SIG-M5 treated with dmso at 0.1 percent for 504 hours (cell line): ENCODE measurements at regions not wholly inside any gene's neighbourhood (a gene's known extent, or its start where the extent isn't known, plus 50 kb on each side); places are given as distances from the start of the nearest gene placed in this dataset.
"Not testable (repeated sequence)": the region's sequence is repeated elsewhere in the genome, so short reads cannot be mapped to it uniquely, and the experiment has no call there.

Experiments
- DNase-seq: peaks from one replicate; lab custom pipeline; 2025; ENCODE audit not compliant: unreplicated experiment; lab: John Stamatoyannopoulos, UW

DNA sequence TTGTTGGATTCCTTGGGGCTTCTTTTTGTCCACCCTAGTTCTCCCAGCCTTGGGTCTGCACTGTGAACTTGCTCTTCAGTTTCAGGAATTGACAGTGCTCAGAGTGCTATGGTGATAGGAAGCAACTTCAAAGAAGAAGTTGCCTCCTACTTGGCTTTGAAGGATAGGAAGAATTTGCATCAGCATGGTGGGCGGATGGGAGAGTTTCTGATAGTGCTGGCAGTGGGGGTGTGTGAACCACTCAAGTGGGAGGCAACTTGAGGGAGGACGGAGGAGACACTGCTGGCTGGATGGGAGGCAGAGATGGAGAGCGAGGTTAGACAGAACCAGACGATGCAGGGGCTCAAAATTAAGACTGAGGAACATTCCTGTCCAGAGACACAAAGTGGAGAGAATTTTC is 164.4 kb upstream of the SKOR2 start:
- DNase-seq = no peak

DNA sequence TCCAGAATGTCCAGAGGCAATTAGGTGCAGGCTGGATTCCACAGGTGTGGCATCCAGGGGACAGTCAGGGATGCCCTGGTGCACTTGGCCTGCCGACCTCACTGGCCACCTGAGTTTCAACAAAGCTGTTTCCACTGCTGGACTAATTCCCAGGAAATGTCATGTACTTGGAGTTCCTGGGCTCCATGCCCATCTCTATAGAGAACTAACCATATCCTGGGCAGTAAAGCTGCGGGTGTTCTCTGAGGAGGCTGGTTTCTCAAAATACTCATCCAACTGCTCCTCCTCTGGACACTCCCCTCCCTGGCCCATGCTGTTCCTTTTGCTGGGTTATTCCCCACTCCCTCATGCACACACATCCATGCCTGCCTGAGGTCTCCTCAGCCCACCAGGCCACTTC is 161.9 kb upstream of the SKOR2 start:
- no peak for DNase-seq

DNA sequence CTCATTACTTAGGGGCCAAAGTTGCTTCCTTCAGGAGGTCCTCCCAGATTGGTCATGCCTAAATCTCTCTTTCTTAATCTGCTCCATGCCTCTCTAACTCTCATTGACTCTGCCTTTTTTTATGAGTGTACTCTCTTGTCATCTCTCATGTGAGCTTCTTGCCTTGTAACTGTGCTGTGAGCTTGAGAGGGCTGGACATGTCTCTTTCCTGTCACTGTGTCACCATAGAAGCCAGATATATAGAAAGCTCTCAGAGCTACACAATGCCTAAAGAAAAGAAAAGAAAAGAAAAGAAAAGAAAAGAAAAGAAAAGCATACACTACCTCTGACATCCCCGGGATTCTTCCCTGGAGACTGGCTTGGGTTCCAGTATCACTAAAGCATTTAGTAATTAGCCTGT is 161.5 kb upstream of the SKOR2 start:
- no peak for DNase-seq

DNA sequence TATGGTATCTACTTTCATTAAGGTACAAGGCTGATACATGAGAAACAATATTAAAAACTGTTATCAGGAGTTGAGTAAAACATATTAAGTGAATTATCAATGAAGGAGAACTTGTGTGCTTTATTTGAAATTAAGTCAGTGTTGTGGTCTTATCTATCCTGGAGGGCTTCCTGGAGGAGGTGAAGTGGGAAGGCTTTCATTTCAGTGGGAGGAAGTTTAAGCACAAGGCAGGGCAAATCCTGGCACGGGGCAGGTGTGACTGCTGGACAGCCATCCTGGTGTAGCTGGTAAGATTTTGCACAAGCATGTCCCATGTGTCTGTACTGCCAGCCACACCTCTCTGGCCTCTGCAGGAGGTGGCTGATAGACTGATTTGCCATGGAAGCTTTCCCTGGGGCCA is 159.7 kb upstream of the SKOR2 start:
- DNase-seq = no peak

DNA sequence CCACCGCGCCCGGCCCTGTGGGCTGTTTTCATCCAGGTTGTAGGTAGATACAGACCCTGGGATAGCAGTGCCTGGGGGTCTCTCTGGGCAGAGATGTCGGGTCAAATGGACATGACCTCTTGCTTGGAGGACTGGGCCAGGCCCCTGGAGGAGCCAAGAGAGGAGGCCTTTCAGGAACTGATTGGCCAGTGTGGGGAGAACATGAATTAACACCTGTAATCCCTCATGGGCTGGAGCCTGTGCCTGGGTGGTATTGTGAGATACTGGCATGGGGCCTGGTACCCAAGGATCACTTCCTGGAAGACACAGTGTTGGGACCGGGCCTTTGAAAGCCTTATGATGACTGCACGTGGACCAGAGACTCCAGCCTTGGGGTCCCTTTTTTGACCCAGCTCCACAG is 158.7 kb upstream of the SKOR2 start:
- DNase-seq = no peak

DNA sequence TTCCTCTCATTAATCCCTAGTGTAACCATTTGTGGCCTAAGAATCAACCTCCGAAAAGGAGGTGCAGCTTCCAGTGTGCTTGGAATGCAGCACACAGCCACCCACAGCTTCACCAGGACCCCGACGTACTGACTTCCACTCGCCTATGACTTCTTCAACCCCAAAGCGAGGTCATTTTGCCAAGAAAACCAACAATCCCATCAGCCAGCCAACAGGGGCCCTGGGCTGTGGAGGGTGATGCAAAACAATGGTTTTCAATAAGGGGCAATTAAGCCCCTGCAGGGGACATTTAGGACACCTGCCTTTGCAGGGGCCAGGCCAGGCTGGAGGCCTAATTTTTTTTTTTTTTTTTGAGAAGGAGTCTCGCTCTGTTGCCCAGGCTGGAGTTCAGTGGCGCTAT is 158.1 kb upstream of the SKOR2 start:
- no peak for DNase-seq

DNA sequence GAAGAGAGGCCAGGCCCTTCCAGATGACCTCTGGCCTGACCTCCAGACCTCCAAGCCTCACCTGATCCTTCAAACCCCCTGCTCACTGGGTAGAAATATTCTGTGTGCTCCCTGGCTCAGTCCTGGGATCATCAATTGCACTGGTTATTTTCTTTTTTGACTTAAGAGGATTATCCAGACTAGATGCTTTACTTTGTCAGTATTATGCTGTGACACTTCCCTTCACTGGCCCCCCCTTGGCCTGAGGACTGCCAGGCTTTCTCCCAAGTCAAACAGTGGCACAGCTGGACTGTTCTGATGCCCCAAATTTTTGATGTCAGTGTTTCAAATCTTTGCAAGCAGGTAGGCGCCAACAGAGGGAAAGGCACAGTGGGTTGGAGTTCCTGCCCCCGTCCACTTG is 156.3 kb upstream of the SKOR2 start:
- DNase-seq = no peak

DNA sequence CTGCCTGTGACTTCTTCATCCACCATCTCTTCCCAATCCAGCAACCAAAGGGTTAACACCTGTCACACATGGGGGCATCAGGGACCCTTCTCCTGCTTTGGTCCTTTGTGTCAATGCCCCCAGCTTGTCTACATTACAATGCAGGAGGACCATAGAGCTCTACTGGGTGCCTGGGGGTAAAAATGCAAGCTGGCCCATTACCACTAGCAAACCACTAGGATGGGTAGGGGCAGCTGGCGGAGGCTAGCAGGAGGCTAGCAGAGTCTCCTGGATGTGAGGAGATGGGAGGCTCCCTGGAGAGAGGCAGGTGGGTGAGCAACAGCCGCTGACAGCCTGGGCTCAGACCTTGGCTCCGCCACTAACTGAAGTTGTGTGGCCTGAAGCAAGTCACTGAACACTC is 153.4 kb upstream of the SKOR2 start:
- DNase-seq = no peak

DNA sequence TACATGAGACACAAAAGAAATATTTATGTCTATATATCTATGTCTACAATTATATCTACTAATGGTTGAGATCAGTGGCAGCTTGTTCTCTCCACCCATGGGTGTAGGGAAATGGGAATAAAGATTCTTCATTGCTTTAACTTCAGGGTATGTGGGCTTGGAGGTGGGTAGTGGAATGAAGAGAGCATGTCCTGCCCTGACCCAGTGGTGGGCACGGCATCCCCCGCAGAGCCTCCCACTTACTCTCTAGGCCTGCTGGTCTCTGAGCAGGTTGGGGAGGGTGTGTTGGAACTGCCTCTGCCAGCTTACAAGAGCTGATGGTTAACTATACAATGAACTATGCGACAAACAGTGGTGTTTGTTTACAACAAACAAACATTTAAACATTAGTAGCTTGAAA is 152.5 kb upstream of the SKOR2 start:
- no peak for DNase-seq

DNA sequence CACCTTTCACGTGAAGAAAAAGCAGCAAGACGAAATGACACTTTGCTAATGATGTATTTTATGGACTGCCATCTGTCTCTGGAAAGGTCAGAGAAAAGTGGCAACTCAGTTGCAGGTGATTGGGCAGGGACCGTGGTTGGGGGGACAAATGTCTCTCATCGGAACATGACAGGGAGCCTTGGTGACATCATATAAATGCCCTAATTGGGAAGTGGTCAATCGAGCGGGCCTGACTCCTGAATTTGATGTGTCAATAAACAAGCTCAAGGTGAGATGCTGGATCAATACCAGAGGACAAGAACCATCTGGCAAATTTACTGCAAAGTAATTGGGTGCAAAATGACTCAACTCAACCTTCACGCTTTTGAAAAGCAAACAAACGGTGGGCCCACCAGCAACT is 151.9 kb upstream of the SKOR2 start:
- DNase-seq = no peak

DNA sequence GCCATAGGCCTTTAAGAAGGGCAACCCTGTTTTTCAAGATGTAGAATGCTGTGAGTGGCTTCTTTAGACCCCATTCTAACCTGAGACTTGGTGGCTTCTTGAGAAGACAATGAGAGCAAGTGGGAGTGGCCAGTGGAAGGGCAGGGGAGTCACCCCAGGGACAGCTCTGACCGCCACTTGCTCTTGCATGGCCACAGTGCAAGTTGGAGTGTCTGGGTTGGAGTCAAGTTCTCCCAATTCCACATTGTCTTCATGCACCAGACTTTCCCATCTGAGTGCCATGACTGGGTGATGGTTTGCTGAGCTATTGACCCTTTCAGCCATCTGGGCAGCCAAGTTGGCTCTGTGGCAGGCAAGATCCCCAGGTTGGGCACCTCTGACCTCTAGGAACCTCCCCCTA is 148.0 kb upstream of the SKOR2 start:
- no peak for DNase-seq

DNA sequence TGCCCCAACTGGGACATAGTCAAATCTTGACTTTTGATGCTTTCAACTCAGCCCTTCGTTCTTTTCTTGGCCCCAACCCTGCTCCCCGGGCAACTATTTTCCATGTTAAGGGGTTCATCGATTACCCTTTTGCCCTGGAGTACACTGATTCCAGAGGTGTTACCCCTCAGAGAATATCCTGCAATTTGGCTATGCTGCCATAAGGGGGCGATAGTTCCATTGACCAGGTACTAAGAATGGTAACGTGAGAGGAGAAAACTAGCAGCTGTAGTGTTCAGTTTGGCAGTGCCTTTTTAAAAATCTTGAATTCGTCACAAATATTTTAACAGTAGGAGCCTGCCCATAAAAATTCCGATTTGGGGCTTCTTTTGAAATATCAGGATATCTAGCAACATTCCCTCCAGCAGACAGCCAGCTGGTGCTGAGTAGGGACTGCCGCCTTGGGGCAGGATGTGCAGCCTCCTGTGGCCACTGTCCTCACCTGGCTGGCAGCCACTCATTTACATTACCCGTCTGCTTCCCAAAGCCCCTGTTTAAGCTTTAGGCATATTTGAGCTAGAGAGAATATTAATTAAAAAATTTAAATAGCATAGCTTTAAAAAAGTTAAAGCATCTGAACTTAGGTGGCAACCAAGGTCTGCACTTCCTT is 146.3 kb upstream of the SKOR2 start:
- DNase-seq = no peak

DNA sequence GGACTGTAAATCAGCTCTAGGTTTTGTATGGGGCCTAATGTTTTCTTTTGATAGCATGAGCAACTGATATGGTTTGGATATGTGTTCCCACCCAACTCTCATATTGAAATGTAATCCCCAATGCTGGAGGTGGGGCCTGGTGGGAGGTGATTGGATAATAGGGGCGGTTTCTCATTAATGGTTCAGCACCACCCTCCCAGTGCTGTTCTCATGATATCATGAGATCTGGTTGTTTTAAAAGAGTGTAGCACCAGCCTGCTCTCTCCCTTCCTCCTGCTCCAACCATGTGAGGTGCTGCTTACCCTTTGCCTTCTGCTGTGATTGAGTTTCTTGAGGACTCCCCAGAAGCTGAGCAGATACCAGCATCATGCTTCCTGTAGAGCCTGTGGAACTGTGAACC is 140.2 kb upstream of the SKOR2 start:
- DNase-seq = no peak

DNA sequence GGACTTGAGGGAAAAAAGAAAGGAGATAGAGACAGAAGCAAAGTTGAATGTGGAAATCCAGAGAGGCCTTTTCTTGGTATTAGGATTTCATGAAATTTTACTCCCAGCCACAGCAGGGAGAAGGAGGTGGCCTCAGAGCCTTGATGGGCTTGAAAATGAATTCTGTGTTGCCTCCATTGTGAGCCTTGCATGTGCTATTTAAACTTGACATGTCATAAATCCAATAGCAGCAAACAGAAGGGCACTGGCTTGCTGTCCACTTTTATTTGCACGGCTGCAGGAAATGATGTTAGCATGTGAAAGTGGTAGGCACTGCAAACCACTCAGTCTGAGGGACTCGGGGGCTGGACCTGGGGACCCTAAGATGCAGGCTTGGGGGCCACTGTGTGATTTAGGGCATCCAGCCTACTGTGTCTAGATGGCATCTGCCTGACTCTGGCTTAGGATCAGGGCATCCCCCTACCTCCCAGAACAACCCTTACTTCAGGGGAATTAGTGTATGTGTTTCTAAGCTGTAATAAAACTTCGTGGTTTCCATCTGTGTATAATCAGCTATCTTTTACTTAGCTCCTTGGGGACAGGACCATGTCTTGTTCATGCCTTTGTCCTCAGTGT is 139.1 kb upstream of the SKOR2 start:
- DNase-seq = no peak

DNA sequence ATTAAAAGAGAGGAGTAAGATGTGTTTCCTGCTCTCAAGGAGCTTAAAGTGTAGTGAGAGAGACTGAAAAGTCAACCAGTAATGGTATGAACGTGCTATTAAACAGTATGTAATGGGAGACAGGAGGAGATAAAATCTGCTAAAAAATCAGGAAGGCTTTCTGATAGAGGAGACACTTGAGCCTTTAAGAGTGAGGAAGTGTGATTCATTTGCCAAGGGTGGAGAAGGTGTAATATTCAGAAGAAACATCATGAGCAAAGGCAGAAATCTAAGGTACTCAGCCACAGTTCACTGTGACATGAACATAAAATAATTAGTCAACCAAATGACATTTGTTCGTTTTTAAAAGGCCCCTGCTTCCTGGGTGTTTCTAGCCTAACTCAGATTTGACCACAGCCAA is 137.8 kb upstream of the SKOR2 start:
- no peak for DNase-seq

DNA sequence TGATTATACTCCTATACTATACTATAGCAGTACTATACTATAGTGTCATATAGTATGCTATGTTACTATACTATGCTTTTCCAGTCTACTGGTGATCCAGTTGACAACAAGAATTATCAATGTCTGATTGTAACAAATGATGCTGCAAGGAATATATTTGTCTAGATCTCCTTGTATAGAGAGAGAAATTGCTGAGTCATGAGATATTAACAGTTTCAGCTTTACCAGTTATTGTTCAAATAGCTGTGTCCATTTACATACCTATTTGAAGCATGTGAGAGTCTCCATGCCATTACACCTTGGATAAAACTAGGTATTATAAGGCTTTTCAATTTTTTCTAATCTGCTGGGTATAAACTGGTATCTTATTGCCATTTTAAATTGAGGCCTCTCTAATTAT is 136.4 kb upstream of the SKOR2 start:
- no peak for DNase-seq

DNA sequence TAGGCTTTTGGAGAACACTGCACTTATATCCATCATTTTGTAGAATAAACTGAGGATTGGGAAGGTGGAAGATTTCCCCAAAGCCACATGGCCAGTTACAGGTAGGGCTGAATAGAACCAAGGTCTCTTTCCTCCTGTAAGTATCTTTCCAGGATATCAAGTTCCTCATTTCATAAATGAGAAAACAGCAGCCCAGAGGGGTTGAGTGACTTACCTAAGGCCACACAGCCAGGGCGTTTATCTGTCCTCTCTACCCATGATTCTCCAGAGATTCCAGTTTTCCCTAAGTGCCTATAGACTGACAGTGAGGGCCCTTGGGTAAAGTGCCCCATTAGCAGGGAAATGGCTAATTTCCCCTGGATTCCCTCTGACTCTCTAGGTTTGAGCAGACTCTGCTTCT is 132.3 kb upstream of the SKOR2 start:
- DNase-seq = no peak

DNA sequence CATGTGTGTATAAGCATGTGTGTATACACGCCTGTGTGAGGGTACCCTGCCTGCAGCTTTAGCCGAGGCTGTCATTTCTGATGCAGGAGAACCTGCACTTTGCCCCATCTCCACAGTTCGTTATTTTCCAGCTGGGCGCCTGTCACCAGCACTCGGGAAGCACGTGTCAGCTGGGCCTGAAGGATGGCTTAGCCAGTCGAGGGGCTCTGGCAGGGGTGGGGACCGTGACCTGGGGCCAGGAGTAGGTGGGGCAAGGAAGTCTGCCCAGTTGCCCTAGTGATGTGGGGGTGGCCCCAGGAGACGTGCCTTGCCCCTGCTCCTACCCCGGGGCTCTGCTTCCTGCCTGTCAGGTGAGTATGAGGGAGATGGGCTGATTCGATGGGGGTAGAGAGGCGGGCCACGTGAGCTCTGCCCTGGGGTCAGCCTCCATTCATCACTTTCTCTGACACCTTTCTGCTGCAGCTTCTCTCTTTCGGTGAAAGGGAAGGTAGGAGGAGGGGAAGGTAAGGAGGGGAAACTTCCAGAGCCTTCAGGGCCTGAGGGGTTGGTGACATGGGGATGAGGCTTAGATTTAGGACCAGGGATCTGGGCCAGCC is 130.6 kb upstream of the SKOR2 start:
- no peak for DNase-seq

DNA sequence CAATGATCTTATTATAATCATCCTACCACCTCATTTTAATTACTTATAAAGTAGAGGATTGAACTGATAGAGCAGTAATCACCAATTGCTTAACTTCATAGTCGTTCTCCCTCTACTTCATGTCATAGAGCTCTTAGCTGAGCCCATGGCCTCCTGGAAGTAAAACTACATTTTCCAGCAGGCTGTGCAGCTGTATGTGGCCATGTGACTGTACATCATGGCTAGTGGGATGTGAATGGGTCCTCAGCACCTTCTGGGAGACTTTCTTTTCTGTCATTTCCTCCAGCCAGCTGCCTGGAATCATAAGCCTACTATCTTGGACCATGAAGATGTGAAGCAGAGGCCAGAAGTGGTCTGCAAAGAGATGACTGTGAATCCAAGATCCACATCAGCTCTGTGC is 128.7 kb upstream of the SKOR2 start:
- DNase-seq = no peak

DNA sequence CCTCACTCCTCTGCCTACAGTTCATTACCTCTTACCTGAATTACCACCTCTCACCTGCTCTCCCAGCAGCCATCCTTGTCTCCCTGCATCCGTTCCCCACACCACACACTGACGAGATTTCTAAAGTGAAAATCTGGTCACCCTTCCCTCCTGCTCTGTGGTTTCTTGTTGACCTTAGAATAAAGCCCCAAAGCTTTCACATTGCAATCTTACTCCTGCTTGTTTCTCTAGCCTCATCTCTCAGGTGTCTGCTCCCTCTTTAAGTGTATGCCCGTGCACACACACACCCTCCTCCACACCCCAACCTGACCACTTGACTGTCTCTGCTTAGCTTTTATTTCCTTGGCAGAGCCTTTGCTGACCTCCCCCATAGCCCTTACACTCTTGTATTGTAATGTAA is 122.0 kb upstream of the SKOR2 start:
- DNase-seq = no peak

DNA sequence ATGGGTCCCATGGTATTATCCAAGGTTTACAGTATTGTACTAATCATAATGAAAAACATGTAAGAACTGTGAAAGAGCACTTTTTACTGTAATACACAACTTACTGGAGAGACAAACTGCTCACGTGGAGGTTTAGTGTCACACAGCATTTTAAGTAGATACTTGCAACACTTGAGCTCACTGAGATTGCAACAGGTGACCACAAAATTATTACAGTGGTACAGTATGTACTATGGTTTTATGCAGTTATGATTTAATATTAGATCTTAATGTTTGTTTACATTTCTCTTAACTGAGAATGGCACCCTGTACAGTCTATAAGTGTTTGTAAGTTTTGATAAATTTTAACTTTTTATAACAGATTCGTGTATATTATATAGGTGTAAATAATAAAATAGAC is 118.6 kb upstream of the SKOR2 start:
- no peak for DNase-seq

DNA sequence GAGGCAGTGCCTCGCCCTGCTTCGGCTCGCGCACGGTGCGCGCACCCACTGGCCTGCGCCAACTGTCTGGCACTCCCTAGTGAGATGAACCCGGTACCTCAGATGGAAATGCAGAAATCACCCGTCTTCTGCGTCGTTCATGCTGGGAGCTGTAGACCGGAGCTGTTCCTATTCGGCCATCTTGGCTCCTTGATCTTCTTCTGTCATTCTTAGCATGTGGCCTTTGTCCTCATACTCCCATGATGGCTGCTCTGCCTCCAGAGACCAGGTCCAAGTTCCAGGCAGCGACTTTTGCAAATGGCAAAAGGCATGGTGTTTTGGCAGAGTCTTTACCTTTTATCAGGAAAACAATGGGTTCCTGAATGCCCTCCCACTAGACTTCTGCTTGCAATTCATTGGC is 102.6 kb upstream of the SKOR2 start:
- not testable (repeated sequence) for DNase-seq

DNA sequence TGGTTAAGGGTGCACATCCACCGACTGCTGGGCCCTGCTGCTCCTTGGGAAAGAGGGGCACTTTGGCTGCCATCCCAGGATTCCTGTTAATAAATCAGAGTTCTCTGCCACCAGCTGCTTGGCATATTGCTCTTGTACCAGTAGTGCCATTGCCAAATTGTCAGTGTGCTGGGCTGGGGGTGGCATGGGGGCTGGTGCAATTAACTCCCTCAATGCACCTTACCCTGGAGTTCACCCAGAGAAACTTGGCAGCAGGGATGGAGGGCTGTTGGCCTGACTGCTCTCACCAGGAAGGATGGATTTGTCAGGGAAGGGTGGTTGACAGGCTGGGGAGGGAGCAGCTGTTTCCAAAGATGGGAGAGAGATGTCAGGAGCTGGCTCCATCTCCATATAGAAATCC is 94.6 kb upstream of the SKOR2 start:
- no peak for DNase-seq
